Neural cell (in vitro differentiated cells): ENCODE measurements at regions not wholly inside any gene's neighbourhood (a gene's known extent, or its start where the extent isn't known, plus 50 kb on each side); places are given as distances from the start of the nearest gene placed in this dataset.

Experiments
- CTCF ChIP-seq: fragments of 450-650 bp; IDR thresholded peaks from 2 replicates; pipeline ENCODE4 v1.5.1; 2014; ENCODE audit warnings: antibody characterized with exemption, mild to moderate bottlenecking, moderate library complexity; ENCODE audit not compliant: poor library complexity, severe bottlenecking
- EZH2 ChIP-seq: fragments of 200-600, 300-800 bp; shearing (Covaris generic), sonication (generic); IDR thresholded peaks from 2 replicates; pipeline ENCODE4 v1.6.1; 2014; ENCODE audit warnings: antibody characterized with exemption, low read length, borderline replicate concordance, mild to moderate bottlenecking; ENCODE audit not compliant: insufficient read depth, poor library complexity, severe bottlenecking
- RAD21 ChIP-seq: fragments of 450-650 bp; conservative IDR thresholded peaks from 2 replicates; pipeline ENCODE4 v1.6.1; 2014; ENCODE audit warnings: antibody characterized with exemption, mild to moderate bottlenecking, moderate library complexity
- TAF1 ChIP-seq: IDR thresholded peaks from 2 replicates; pipeline ENCODE4 v1.6.1; 2012; ENCODE audit warnings: low read depth
- TF ChIP-seq, protein P1 (sequence below): IDR thresholded peaks from 2 replicates; pipeline ENCODE4 v1.6.1; 2012; ENCODE audit warnings: borderline replicate concordance

DNA sequence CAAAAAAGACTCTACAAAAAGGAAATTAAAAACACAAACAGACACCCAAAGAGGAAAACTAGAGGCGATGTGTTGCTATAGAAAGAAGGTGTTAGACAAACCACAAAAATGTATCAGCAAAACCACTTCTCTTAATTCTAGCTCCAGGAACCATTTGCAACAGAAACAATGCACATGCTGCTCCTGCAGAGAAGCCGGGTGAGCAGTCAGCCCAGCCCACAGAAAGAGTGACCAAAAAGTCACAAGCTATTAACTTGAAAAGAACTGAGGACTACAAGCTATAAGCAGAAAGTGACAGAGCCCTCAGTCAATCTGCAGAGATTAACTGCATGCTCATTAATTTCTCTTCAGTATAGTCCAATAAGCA lies 96.2 kb upstream of the KLHL13 start:
- TF ChIP-seq CTCF = no peak
- no peak for TF ChIP-seq RAD21
- TF ChIP-seq, protein P1, sequence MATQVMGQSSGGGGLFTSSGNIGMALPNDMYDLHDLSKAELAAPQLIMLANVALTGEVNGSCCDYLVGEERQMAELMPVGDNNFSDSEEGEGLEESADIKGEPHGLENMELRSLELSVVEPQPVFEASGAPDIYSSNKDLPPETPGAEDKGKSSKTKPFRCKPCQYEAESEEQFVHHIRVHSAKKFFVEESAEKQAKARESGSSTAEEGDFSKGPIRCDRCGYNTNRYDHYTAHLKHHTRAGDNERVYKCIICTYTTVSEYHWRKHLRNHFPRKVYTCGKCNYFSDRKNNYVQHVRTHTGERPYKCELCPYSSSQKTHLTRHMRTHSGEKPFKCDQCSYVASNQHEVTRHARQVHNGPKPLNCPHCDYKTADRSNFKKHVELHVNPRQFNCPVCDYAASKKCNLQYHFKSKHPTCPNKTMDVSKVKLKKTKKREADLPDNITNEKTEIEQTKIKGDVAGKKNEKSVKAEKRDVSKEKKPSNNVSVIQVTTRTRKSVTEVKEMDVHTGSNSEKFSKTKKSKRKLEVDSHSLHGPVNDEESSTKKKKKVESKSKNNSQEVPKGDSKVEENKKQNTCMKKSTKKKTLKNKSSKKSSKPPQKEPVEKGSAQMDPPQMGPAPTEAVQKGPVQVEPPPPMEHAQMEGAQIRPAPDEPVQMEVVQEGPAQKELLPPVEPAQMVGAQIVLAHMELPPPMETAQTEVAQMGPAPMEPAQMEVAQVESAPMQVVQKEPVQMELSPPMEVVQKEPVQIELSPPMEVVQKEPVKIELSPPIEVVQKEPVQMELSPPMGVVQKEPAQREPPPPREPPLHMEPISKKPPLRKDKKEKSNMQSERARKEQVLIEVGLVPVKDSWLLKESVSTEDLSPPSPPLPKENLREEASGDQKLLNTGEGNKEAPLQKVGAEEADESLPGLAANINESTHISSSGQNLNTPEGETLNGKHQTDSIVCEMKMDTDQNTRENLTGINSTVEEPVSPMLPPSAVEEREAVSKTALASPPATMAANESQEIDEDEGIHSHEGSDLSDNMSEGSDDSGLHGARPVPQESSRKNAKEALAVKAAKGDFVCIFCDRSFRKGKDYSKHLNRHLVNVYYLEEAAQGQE = no peak
- TF ChIP-seq EZH2 = no peak
- TF ChIP-seq TAF1 = no peak
